Activated CD8-positive, alpha-beta T cell treated with anti-CD3 and anti-CD28 coated beads for 36 hours (primary cell): ENCODE measurements at regions not wholly inside any gene's neighbourhood (a gene's known extent, or its start where the extent isn't known, plus 50 kb on each side); places are given as distances from the start of the nearest gene placed in this dataset.
"Not testable (repeated sequence)": the region's sequence is repeated elsewhere in the genome, so short reads cannot be mapped to it uniquely, and the experiment has no call there.

Experiments
- ATAC-seq: fragments of 200-7000 bp; cut with Tn5 transposase; one replicate; pipeline ENCODE4 v1.10.0; 2021; ENCODE audit warnings: mild to moderate bottlenecking, moderate library complexity
- CTCF ChIA-PET: fragments of 350-600 bp; sonication (Branson Sonifier 250); formaldehyde crosslinking; loops from one replicate; lab custom pipeline; 2021; ENCODE audit warnings: antibody characterized with exemption; lab: Charles Lee
- POLR2A ChIA-PET: fragments of 350-600 bp; sonication (Branson Sonifier 250); formaldehyde crosslinking; loops from one replicate; lab custom pipeline; 2021; ENCODE audit warnings: antibody characterized with exemption; lab: Charles Lee
- DNase-seq: peaks from one replicate; pipeline ENCODE4 v3.0.0-alpha.2; 2020
- H3K27ac Mint-ChIP-seq: one replicate; pipeline ENCODE4 v1.8.0; 2021; ENCODE audit warnings: mild to moderate bottlenecking, mixed read lengths
- H3K27me3 Mint-ChIP-seq: one replicate; pipeline ENCODE4 v1.8.0; 2021; ENCODE audit warnings: mixed read lengths
- H3K36me3 Mint-ChIP-seq: one replicate; pipeline ENCODE4 v1.8.0; 2021; ENCODE audit warnings: low read depth, mixed read lengths
- H3K4me1 Mint-ChIP-seq: one replicate; pipeline ENCODE4 v1.8.0; 2021; ENCODE audit warnings: low read depth, mixed read lengths
- H3K4me3 Mint-ChIP-seq: one replicate; pipeline ENCODE4 v1.8.0; 2021; ENCODE audit warnings: mild to moderate bottlenecking, moderate library complexity, mixed read lengths
- H3K9me3 Mint-ChIP-seq: one replicate; pipeline ENCODE4 v1.8.0; 2021; ENCODE audit warnings: mixed read lengths
- CTCF ChIP-seq: fragments of 200-600 bp; IDR thresholded peaks from one replicate; pipeline ENCODE4 v1.8.0; 2022; ENCODE audit warnings: antibody characterized with exemption, mild to moderate bottlenecking
- intact Hi-C: fragments of 100-400 bp; cut with micrococcal nuclease; formaldehyde crosslinking; loops from one replicate; pipeline ENCODE4 v1.10.0; 2022

GRCh38 chr9:84076384-84076783, 95.8 kb downstream of the RMI1 start:
- H3K27me3 Mint-ChIP-seq, result peaks cover 7% of the 10 kb centered on the region
- ChIA-PET CTCF (no interaction called here), POLR2A (no interaction called here)
- intact Hi-C loops, result loop anchor here (10.0 kb wide), 1 partner anchor 62 kb away; no protein-coding TSS in a partner anchor
- no peak overlapping the region for H3K4me3 Mint-ChIP-seq
- TF ChIP-seq CTCF, result no peak
- ATAC-seq, result no peak
- H3K9me3 Mint-ChIP-seq, result no peaks in the 10 kb centered on the region
- no peaks in the 10 kb centered on the region for H3K36me3 Mint-ChIP-seq
- no peak overlapping the region for H3K27ac Mint-ChIP-seq
- no peaks in the 10 kb centered on the region for H3K4me1 Mint-ChIP-seq
- DNase-seq, result no peak

- H3K36me3 Mint-ChIP-seq, H3K4me3 Mint-ChIP-seq, H3K27ac Mint-ChIP-seq, H3K4me1 Mint-ChIP-seq, DNase-seq, ATAC-seq, CTCF ChIA-PET, POLR2A ChIA-PET, H3K27me3 Mint-ChIP-seq, H3K9me3 Mint-ChIP-seq: not testable (repeated sequence)
- intact Hi-C loops, result loop anchor here (10.0 kb wide), 1 partner anchor 63 kb away; no protein-coding TSS in a partner anchor
Observed at GRCh38 chr9:84077816-84078215, 97.2 kb downstream of the RMI1 start.

- intact Hi-C loops, result loop anchor here (10.0 kb wide), 1 partner anchor 65 kb away; no protein-coding TSS in a partner anchor
- Mint-ChIP-seq H3K4me3 (no peak overlapping the region), H3K9me3 (no peaks in the 10 kb centered on the region), H3K36me3 (no peaks in the 10 kb centered on the region), H3K27ac (no peak overlapping the region), H3K4me1 (no peaks in the 10 kb centered on the region), H3K27me3 (peaks cover 7% of the 10 kb centered on the region)
- CTCF ChIA-PET, result no interaction called here
- DNase-seq, result no peak
- no peak for ATAC-seq
- no peak for TF ChIP-seq CTCF
- POLR2A ChIA-PET, result no interaction called here
Observed at GRCh38 chr9:84079994-84080393, 99.4 kb downstream of the RMI1 start.

GRCh38 chr9:84101964-84102632, 121.5 kb downstream of the RMI1 start:
- no peaks in the 10 kb centered on the region for H3K4me1 Mint-ChIP-seq
- H3K27ac Mint-ChIP-seq, result no peak overlapping the region
- no peak overlapping the region for H3K4me3 Mint-ChIP-seq
- no peak for ATAC-seq
- DNase-seq, result no peak
- peaks cover 28% of the 10 kb centered on the region for H3K27me3 Mint-ChIP-seq
- intact Hi-C loops, result no loop called here
- no peak for TF ChIP-seq CTCF
- H3K36me3 Mint-ChIP-seq, result no peaks in the 10 kb centered on the region
- ChIA-PET CTCF (no interaction called here), POLR2A (no interaction called here)
- no peaks in the 10 kb centered on the region for H3K9me3 Mint-ChIP-seq

GRCh38 chr9:84103651-84104377, 123.2 kb downstream of the RMI1 start:
- H3K4me1 Mint-ChIP-seq, result peaks cover 3% of the 10 kb centered on the region
- H3K36me3 Mint-ChIP-seq, result no peaks in the 10 kb centered on the region
- intact Hi-C loops, result no loop called here
- TF ChIP-seq CTCF, result no peak
- H3K27ac Mint-ChIP-seq, result no peak overlapping the region
- H3K27me3 Mint-ChIP-seq, result peaks cover 33% of the 10 kb centered on the region
- DNase-seq, result no peak
- H3K9me3 Mint-ChIP-seq, result no peaks in the 10 kb centered on the region
- CTCF ChIA-PET, result no interaction called here
- POLR2A ChIA-PET, result no interaction called here
- H3K4me3 Mint-ChIP-seq, result no peak overlapping the region
- ATAC-seq, result no peak
